Epithelial cell of esophagus (primary cell): ENCODE measurements at regions not wholly inside any gene's neighbourhood (a gene's known extent, or its start where the extent isn't known, plus 50 kb on each side); places are given as distances from the start of the nearest gene placed in this dataset.

Experiments used
- DNase-seq: peaks from one replicate; pipeline ENCODE4 v3.0.0; 2010; ENCODE audit warnings: low read depth
- H3K4me3 ChIP-seq: 2 replicates; pipeline ENCODE4 v1.5.1; 2011; ENCODE audit warnings: mild to moderate bottlenecking, low read length, control low read depth
- TF ChIP-seq, protein P1 (sequence below): IDR thresholded peaks from 2 replicates; pipeline ENCODE4 v1.5.1; 2011; ENCODE audit warnings: low read depth, mild to moderate bottlenecking, low read length, control low read depth, inconsistent platforms; ENCODE audit not compliant: insufficient read depth; ENCODE audit errors: missing control alignments

DNA sequence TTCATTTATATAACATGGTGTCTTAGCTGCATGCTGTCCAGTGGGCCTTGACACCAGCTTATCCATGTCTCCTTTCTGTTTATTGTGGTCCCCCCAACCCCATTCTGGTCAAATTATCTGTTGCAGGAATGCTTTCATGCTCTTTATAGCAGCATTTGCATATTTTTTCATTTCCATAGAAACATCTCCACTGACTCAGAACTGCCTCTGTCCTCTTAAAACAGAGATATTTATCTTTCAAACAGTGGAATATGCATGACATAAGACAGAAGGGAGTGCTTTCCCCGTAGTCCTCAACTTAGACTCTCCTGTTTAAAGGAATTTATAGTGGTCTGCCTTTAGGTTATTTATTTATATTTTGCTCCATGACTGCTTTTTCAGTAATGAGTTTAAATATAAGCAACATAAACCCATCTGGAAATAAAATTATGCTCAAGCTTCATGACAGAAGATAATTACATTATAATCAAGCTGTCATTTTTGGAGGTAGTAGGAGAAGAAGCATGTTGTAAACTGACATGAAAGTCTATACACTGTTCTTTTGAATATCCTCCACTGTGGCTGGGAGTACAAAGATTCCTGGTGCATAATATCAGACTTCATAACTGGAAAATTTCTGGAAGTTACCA lies 179.5 kb upstream of the CD96 start:
- DNase-seq = no peak
- TF ChIP-seq, protein P1, sequence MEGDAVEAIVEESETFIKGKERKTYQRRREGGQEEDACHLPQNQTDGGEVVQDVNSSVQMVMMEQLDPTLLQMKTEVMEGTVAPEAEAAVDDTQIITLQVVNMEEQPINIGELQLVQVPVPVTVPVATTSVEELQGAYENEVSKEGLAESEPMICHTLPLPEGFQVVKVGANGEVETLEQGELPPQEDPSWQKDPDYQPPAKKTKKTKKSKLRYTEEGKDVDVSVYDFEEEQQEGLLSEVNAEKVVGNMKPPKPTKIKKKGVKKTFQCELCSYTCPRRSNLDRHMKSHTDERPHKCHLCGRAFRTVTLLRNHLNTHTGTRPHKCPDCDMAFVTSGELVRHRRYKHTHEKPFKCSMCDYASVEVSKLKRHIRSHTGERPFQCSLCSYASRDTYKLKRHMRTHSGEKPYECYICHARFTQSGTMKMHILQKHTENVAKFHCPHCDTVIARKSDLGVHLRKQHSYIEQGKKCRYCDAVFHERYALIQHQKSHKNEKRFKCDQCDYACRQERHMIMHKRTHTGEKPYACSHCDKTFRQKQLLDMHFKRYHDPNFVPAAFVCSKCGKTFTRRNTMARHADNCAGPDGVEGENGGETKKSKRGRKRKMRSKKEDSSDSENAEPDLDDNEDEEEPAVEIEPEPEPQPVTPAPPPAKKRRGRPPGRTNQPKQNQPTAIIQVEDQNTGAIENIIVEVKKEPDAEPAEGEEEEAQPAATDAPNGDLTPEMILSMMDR = no peak
- H3K4me3 ChIP-seq = no peak overlapping the region

DNA sequence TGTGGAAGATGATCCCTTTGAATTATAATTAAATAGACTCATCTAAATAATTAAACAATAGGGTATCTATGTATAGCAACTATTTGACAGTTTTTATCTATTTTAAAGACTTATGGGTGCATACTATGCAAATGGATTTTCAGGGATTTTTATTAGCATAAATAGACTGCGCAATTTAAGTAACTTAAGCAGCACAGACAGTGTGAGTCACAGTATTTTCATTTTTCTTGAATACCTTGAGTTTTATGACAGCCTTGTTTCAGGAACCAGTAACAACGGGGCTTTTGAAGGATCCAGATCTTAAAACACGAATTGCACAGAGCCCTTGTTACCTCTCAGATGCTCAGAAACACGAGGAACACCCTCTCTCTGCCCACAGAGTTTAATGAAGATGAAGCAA lies 175.5 kb upstream of the CD96 start:
- H3K4me3 ChIP-seq = no peak overlapping the region
- no peak for DNase-seq

DNA sequence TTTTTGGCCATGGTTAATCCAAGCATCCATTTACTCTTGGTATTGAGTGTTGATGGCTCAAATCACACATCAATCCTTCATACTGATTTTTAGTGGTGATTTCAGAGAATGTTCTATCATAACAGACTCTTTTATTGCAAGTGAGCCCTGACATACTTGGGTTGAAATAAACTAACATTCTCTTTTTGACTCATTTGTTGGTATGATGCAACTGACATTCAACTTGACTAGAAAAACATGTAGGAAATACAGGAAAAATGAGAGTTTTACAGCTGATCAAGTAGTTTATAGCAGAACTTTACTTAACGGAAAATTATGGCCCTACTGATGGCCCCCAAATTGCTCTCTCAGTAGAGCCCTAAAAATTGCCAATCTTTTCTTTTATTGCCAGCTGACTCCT lies 173.9 kb upstream of the CD96 start:
- DNase-seq = no peak
- TF ChIP-seq, protein P1 = no peak
- no peak overlapping the region for H3K4me3 ChIP-seq

More for the DNA sequence above, 175.5 kb upstream of the CD96 start:
- TF ChIP-seq, protein P1 = no peak

DNA sequence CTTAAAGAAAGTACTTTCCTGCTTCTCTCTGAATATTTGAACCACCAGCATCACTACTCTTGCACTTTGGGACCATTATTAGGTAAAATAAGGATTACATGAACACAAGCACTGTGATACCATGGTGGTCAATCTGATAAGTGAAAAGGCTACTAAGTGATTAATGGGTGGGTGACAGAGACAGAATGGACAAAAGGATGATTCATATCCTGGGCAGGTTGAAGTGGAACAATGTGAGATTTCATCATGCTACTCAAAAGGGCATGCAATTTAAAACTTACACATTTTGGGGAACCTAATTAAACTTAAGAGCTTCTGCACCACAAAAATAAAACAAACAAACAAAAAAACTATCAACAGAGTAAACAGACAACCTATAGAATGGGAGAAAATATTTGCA lies 172.0 kb upstream of the CD96 start:
- H3K4me3 ChIP-seq = no peak overlapping the region
- TF ChIP-seq, protein P1 = no peak
- DNase-seq = peak; percentile 10

DNA sequence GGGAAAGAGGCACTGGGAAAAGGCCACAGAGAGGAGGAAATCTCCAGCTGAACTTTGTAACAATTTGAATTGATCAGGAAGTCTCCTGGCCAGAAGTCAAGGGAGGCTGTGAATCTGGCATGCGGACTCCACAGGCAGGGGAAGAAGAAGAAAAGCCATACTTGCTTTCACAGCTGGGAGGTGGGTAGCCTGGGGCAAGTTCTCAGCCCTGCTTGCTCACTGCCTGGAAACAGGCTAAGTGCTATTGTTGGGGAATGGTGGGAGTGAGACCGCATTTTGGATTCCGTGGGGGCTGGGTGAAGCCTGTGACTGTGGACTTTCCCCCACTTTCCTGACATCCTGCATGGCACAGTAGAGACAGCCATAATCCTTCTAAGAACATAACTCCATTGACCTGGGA lies 168.8 kb upstream of the CD96 start:
- no peak overlapping the region for H3K4me3 ChIP-seq
- no peak for DNase-seq
- TF ChIP-seq, protein P1 = no peak

DNA sequence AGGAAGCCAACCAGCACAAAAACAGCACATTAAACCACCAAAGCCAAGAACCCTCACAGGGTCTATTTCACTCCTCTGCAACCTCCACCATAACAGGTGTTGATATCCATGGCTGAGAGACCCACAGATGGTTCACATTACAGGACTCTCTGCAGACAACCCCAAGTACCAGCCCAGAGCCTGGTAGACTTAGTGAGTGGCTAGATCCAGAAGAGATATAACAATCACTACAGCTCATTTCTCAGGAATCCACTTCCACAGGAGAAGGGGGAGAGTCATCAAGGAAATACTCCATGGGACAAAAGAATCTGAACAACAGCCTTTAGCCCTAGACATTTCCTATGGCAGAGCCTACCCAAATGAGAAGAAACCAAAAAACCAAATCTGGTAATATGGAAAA lies 168.1 kb upstream of the CD96 start:
- peak; percentile 66 for DNase-seq
- TF ChIP-seq, protein P1 = no peak
- H3K4me3 ChIP-seq = no peak overlapping the region

DNA sequence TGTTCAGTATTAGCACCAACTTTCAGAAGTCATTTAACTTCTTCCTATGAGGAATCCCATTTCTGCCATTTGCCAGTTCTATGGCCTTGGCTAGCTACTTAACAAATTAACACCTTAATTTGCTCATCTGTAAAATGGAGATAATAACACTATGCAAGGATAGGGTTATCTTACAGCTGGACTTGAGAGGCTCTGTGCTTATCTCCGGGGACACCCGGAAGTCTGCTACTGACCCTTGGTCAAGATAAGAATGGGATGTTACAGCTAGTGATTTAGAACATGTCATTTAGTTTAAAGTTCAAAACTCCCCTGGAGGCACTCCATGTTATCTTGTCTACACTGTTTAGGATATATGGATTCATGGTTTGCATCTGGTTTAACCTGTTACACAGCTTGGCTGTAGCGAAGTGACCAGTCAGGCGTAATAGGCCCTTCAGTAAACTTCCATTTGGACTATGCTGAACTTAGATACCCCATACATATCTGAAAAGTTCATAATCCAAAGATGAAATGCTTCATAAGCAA lies 156.0 kb upstream of the CD96 start:
- no peak overlapping the region for H3K4me3 ChIP-seq
- TF ChIP-seq, protein P1 = no peak
- no peak for DNase-seq
